Adrenal gland (tissue), 9 donors: ENCODE measurements at regions not wholly inside any gene's neighbourhood (a gene's known extent, or its start where the extent isn't known, plus 50 kb on each side); places are given as distances from the start of the nearest gene placed in this dataset.

Experiments used
- DNase-seq, 7 donors: peaks; one replicate each; pipeline ENCODE4 v3.0.0-alpha.2; 2019 to 2020
- H3K27ac ChIP-seq, 5 donors: fragments of 200-600 bp; sonication (generic) in 4 of 5; 1 replicate in 3 of 5; 2 replicates in 2 of 5; pipeline versions ENCODE4 v1.5.1 to v1.8.0; 2016 to 2020; ENCODE audit warnings: mild to moderate bottlenecking in 1 of 5
- H3K27me3 ChIP-seq: fragments of 200-600 bp; 2 replicates; pipeline ENCODE4 v1.8.0; 2021
- H3K36me3 ChIP-seq, 2 donors: fragments of 200-600 bp; replicated peaks in 1 of 2; 1 replicate in 1 of 2; 2 replicates in 1 of 2; pipeline versions ENCODE4 v1.5.1 to v1.8.0; 2018 to 2022
- H3K4me1 ChIP-seq, 2 donors: fragments of 200-600 bp; replicated peaks in 1 of 2; 1 replicate in 1 of 2; 2 replicates in 1 of 2; pipeline versions ENCODE4 v1.5.1 to v1.8.0; 2018 to 2021
- H3K4me3 ChIP-seq, 4 donors: fragments of 200-600 bp; sonication (generic) in 3 of 4; one replicate each; pipeline ENCODE4 v1.5.1; 2016 to 2018
- H3K9me3 ChIP-seq, 3 donors: fragments of 200-600 bp; sonication (generic) in 1 of 3; replicated peaks in 1 of 3; 1 replicate in 2 of 3; 2 replicates in 1 of 3; pipeline versions ENCODE4 v1.5.1 to v1.8.0; 2016 to 2021
- POLR2A ChIP-seq, 2 donors: fragments of 450-650 bp; IDR thresholded peaks; one replicate each; pipeline ENCODE4 v1.6.1; 2017; ENCODE audit warnings: antibody characterized with exemption in 2 of 2, mild to moderate bottlenecking in 2 of 2, moderate library complexity in 1 of 2
- WGBS, 4 donors: extraction: QIAGEN DNeasy Blood & Tissue Kit in 2 of 4; methylation state at CpG; one replicate each; pipeline versions ENCODE4 v1.1.5 to v1.1.7; 2013 to 2017; 5-methylcytosine and 5-hydroxymethylcytosine counted together
- intact Hi-C, 2 donors: fragments of 100-400 bp; cut with DNase I; formaldehyde crosslinking; loops; one replicate each; pipeline versions ENCODE4 v1.14.1 to v1.15.0; 2022 to 2023
- TF ChIP-seq, protein P1 (sequence below), 6 experiments: fragments of 450-650 bp in 4 of 6; fragments of 200-600 bp in 2 of 6; sonication (generic) in 1 of 6; IDR thresholded peaks; 1 replicate in 5 of 6; 2 replicates in 1 of 6; pipeline versions ENCODE4 v1.5.1 to v1.8.0; 2016 to 2021; ENCODE audit warnings: antibody characterized with exemption in 6 of 6, mild to moderate bottlenecking in 2 of 6, moderate library complexity in 1 of 6
- donor health status: healthy with polysubstance abuse.
- donor health status: Bipolar disorder and iron deficiency.
- donor health status: DM: yes; HTN: yes; CAD: no.
- donor health status: DM: no; HTN: no; CAD: no.
- donor health status: DM: no; HTN: no; CAD: no.

GRCh38 chr10:10951675-10952074 lies 66.0 kb upstream of the CELF2 start:
- TF ChIP-seq, protein P1, sequence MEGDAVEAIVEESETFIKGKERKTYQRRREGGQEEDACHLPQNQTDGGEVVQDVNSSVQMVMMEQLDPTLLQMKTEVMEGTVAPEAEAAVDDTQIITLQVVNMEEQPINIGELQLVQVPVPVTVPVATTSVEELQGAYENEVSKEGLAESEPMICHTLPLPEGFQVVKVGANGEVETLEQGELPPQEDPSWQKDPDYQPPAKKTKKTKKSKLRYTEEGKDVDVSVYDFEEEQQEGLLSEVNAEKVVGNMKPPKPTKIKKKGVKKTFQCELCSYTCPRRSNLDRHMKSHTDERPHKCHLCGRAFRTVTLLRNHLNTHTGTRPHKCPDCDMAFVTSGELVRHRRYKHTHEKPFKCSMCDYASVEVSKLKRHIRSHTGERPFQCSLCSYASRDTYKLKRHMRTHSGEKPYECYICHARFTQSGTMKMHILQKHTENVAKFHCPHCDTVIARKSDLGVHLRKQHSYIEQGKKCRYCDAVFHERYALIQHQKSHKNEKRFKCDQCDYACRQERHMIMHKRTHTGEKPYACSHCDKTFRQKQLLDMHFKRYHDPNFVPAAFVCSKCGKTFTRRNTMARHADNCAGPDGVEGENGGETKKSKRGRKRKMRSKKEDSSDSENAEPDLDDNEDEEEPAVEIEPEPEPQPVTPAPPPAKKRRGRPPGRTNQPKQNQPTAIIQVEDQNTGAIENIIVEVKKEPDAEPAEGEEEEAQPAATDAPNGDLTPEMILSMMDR (IDR thresholded peaks at IDR 0.05): no peak
- no peak for TF ChIP-seq POLR2A (IDR thresholded peaks at IDR 0.05)
- intact Hi-C loops: no loop called here
- no peaks in the 10 kb centered on the region for H3K9me3 ChIP-seq
- no peaks in the 10 kb centered on the region for H3K27me3 ChIP-seq
- no peak for DNase-seq
- no peaks in the 10 kb centered on the region for H3K36me3 ChIP-seq
- no peak overlapping the region for H3K4me3 ChIP-seq
- no peak overlapping the region for H3K27ac ChIP-seq
- WGBS, 4 donors: 93 to 98% (median 94%) methylated on average over 7 of the region's 7 CpGs
- H3K4me1 ChIP-seq: no peaks in the 10 kb centered on the region

GRCh38 chr10:10952800-10953199 lies 64.9 kb upstream of the CELF2 start:
- Histone ChIP-seq H3K27ac (no peak overlapping the region), H3K36me3 (no peaks in the 10 kb centered on the region), H3K27me3 (no peaks in the 10 kb centered on the region), H3K9me3 (no peaks in the 10 kb centered on the region), H3K4me1 (no peaks in the 10 kb centered on the region), H3K4me3 (no peak overlapping the region)
- intact Hi-C loops: no loop called here
- 37 to 66% (median 57%) methylated on average over 3 of the region's 3 CpGs for WGBS, 4 donors
- no peak for DNase-seq
- no peak for TF ChIP-seq POLR2A (IDR thresholded peaks at IDR 0.05)
- TF ChIP-seq, protein P1 (IDR thresholded peaks at IDR 0.05): no peak

DNA sequence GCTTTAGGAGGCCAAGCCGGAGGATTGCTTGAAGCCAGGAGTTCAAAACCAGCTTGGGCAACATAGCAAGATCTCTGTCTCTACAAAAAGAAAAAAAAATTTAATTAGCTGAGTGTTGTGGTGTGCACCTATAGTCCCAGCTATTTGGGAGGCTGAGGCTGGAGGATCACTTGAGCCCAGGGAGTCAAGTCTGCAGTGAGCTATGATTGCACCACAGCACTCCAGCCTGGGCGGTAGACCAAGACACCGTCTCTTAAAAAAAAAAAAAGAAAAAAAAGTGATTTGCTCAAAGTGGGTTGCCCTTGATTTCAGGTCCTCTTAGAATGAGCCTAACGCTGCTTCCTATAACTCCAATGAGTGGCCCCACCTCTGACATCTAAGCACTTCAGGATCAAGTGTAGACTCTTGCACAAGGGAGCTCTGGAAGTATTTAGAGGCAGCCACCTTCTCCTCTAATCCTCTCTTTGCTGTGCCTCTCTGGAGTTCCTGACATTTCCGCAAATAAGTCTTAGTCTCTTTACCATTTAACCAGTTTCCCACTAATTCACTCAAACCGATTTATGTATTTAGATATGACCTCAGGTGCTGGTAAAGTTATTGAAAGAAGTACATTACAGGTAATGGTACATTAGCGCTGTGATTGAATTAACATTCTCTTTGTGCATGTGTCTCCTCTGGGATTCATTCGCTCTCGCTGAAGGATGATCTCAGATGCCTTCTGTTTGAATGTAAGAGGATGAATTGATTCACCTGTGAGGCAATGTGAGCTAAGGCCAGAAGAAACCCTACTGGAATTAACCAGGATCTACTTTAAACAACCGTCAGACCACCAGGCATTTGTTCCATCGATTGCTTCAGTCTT lies 60.8 kb upstream of the CELF2 start:
- H3K27ac ChIP-seq: no peak overlapping the region
- no peaks in the 10 kb centered on the region for H3K27me3 ChIP-seq
- no peaks in the 10 kb centered on the region for H3K4me1 ChIP-seq
- 83 to 88% (median 84%) methylated on average over 11 of the region's 11 CpGs for WGBS, 4 donors
- no peaks in the 10 kb centered on the region for H3K9me3 ChIP-seq
- no peak for TF ChIP-seq POLR2A (IDR thresholded peaks at IDR 0.05)
- TF ChIP-seq, protein P1 (IDR thresholded peaks at IDR 0.05): no peak
- H3K4me3 ChIP-seq: no peak overlapping the region
- intact Hi-C loops: no loop called here
- DNase-seq: no peak
- no peaks in the 10 kb centered on the region for H3K36me3 ChIP-seq

GRCh38 chr10:10958041-10958440 lies 59.6 kb upstream of the CELF2 start:
- Histone ChIP-seq H3K4me1 (no peaks in the 10 kb centered on the region), H3K9me3 (no peaks in the 10 kb centered on the region), H3K36me3 (no peaks in the 10 kb centered on the region), H3K4me3 (no peak overlapping the region), H3K27me3 (no peaks in the 10 kb centered on the region), H3K27ac (no peak overlapping the region)
- no peak for DNase-seq
- 76 to 78% (median 77%) methylated on average over 3 of the region's 3 CpGs for WGBS, 4 donors
- no peak for TF ChIP-seq POLR2A (IDR thresholded peaks at IDR 0.05)
- TF ChIP-seq, protein P1 (IDR thresholded peaks at IDR 0.05): no peak
- intact Hi-C loops: no loop called here
